ENCODE measurements at regions not wholly inside any gene's neighbourhood (a gene's known extent, or its start where the extent isn't known, plus 50 kb on each side); places are given as distances from the start of the nearest gene placed in this dataset.

DNA sequence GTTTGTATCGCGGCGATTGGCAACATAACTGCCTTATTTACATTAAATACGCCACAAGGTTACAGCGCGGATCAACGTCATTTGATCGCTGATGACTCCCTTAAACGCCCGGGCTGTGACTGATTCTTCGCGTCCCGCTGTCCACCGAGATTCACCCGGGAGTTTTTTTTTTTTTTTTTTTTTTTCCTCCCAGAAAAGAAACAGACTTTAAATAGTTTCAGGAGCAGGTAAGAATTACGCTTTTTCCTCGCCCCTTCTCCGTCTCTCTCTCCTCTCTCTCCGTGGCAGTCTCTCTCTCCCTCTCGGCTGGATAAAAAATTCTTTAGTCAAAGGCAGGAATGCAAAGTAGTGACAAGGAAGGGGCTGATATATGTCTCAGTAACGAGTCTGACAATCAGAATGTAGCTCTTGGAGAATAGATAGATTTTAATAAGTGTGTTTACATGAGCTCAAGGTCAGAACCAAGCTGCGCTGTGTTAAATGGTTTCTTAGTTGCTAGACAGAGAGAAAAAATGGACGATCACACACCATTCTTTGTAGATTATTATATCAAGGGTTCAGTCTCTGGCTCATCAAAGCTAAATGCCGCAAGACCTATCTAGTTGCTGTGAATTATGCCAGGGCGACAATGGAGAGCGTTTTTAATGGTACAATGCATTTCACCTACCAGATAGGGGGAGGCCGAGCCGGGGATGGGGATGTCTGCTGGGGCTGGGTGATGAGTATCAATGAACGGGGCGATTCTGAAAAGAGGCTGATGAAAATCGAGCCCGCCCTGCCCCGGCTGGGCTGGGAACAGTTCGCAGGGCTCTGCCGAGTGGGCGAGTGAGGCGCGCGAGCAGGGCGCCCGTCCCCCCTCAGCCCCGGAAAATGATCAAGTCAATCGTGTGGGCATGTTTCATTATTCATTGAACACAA, 147.2 kb upstream of the ZNF536 start:
- TF ChIP-seq, protein P1, sequence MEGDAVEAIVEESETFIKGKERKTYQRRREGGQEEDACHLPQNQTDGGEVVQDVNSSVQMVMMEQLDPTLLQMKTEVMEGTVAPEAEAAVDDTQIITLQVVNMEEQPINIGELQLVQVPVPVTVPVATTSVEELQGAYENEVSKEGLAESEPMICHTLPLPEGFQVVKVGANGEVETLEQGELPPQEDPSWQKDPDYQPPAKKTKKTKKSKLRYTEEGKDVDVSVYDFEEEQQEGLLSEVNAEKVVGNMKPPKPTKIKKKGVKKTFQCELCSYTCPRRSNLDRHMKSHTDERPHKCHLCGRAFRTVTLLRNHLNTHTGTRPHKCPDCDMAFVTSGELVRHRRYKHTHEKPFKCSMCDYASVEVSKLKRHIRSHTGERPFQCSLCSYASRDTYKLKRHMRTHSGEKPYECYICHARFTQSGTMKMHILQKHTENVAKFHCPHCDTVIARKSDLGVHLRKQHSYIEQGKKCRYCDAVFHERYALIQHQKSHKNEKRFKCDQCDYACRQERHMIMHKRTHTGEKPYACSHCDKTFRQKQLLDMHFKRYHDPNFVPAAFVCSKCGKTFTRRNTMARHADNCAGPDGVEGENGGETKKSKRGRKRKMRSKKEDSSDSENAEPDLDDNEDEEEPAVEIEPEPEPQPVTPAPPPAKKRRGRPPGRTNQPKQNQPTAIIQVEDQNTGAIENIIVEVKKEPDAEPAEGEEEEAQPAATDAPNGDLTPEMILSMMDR (IDR thresholded peaks at IDR 0.05): no peak
- TF ChIP-seq POLR2AphosphoS5 (IDR thresholded peaks at IDR 0.05): no peak
